NB4 (cell line): ENCODE measurements at regions not wholly inside any gene's neighbourhood (a gene's known extent, or its start where the extent isn't known, plus 50 kb on each side); places are given as distances from the start of the nearest gene placed in this dataset.
"Not testable (repeated sequence)": the region's sequence is repeated elsewhere in the genome, so short reads cannot be mapped to it uniquely, and the experiment has no call there.

Source experiments
- CTCF ChIP-seq: IDR thresholded peaks from one replicate; pipeline ENCODE4 v1.5.1; 2012; ENCODE audit warnings: low read depth, low read length
- MAX ChIP-seq: IDR thresholded peaks from 2 replicates; pipeline ENCODE4 v1.6.1; 2011; ENCODE audit warnings: low read depth, low read length
- MYC ChIP-seq: IDR thresholded peaks from 2 replicates; pipeline ENCODE4 v1.6.1; 2011; ENCODE audit warnings: low read depth, low read length

GRCh38 chr15:58379454-58379853 is 52.3 kb upstream of the LIPC start:
- not testable (repeated sequence) for TF ChIP-seq CTCF, MYC, MAX
